Activated CD8-positive, alpha-beta memory T cell treated with anti-CD3 and anti-CD28 coated beads, Interleukin-2, amount 50 U/mL, for 24 hours (primary cell): ENCODE measurements at regions not wholly inside any gene's neighbourhood (a gene's known extent, or its start where the extent isn't known, plus 50 kb on each side); places are given as distances from the start of the nearest gene placed in this dataset.
"Not testable (repeated sequence)": the region's sequence is repeated elsewhere in the genome, so short reads cannot be mapped to it uniquely, and the experiment has no call there.

Experiments
- DNase-seq: peaks from one replicate; pipeline ENCODE4 v3.0.0-alpha.2; 2020; ENCODE audit errors: extremely low read depth

- no peak for DNase-seq
Measured at GRCh38 chr21:27077501-27077900, 110.6 kb upstream of the ADAMTS5 start.

- no peak for DNase-seq
Measured at GRCh38 chr21:27076025-27076424, 109.1 kb upstream of the ADAMTS5 start.

- DNase-seq: no peak
Measured at GRCh38 chr21:27070861-27071670, 104.2 kb upstream of the ADAMTS5 start.

- no peak for DNase-seq
Measured at GRCh38 chr21:27068811-27069210, 101.9 kb upstream of the ADAMTS5 start.

- no peak for DNase-seq
Measured at GRCh38 chr21:27067226-27067625, 100.3 kb upstream of the ADAMTS5 start.

- DNase-seq: no peak
Measured at GRCh38 chr21:27062443-27062842, 95.6 kb upstream of the ADAMTS5 start.

GRCh38 chr21:27061770-27062169, 94.9 kb upstream of the ADAMTS5 start:
- DNase-seq: no peak

GRCh38 chr21:27060190-27060589, 93.3 kb upstream of the ADAMTS5 start:
- no peak for DNase-seq

- DNase-seq: no peak
Measured at GRCh38 chr21:27058673-27059605, 92.1 kb upstream of the ADAMTS5 start.

GRCh38 chr21:27057997-27058396, 91.1 kb upstream of the ADAMTS5 start:
- no peak for DNase-seq

GRCh38 chr21:27047658-27048314, 80.9 kb upstream of the ADAMTS5 start:
- no peak for DNase-seq

- no peak for DNase-seq
Measured at GRCh38 chr21:27047283-27047657, 80.4 kb upstream of the ADAMTS5 start.

- no peak for DNase-seq
Measured at GRCh38 chr21:27045281-27045985, 78.5 kb upstream of the ADAMTS5 start.

GRCh38 chr21:27043377-27043776, 76.5 kb upstream of the ADAMTS5 start:
- no peak for DNase-seq

GRCh38 chr21:27040738-27041469, 74.0 kb upstream of the ADAMTS5 start:
- no peak for DNase-seq

GRCh38 chr21:27036736-27037301, 69.9 kb upstream of the ADAMTS5 start:
- DNase-seq: no peak

- DNase-seq: no peak
Measured at GRCh38 chr21:27035791-27036190, 68.9 kb upstream of the ADAMTS5 start.

GRCh38 chr21:27034796-27035195, 67.9 kb upstream of the ADAMTS5 start:
- DNase-seq: no peak

GRCh38 chr21:27033471-27033870, 66.6 kb upstream of the ADAMTS5 start:
- no peak for DNase-seq

- no peak for DNase-seq
Measured at GRCh38 chr21:27026501-27026900, 59.6 kb upstream of the ADAMTS5 start.

GRCh38 chr21:27025708-27026107, 58.8 kb upstream of the ADAMTS5 start:
- DNase-seq: not testable (repeated sequence)
